ENCODE measurements at regions not wholly inside any gene's neighbourhood (a gene's known extent, or its start where the extent isn't known, plus 50 kb on each side); places are given as distances from the start of the nearest gene placed in this dataset.
"Not testable (repeated sequence)": the region's sequence is repeated elsewhere in the genome, so short reads cannot be mapped to it uniquely, and the experiment has no call there.

- no peak for DNase-seq (ENCODE audit: low read depth in 2 of 2)
Observed at GRCh38 chr12:46518729-46519128, 146.2 kb upstream of the SLC38A2 start.

GRCh38 chr12:46518169-46518568, 145.6 kb upstream of the SLC38A2 start:
- no peak for DNase-seq (ENCODE audit: low read depth in 2 of 2)

GRCh38 chr12:46517579-46517962, 145.0 kb upstream of the SLC38A2 start:
- no peak for DNase-seq (ENCODE audit: low read depth in 2 of 2)

GRCh38 chr12:46516933-46517578, 144.5 kb upstream of the SLC38A2 start:
- DNase-seq (ENCODE audit: low read depth in 2 of 2): no peak

- DNase-seq (ENCODE audit: low read depth in 2 of 2): no peak
Observed at GRCh38 chr12:46516238-46516932, 143.8 kb upstream of the SLC38A2 start.

GRCh38 chr12:46515829-46516228, 143.3 kb upstream of the SLC38A2 start:
- DNase-seq (ENCODE audit: low read depth in 2 of 2): no peak

- DNase-seq (ENCODE audit: low read depth in 2 of 2): no peak
Observed at GRCh38 chr12:46514886-46515285, 142.3 kb upstream of the SLC38A2 start.

- DNase-seq (ENCODE audit: low read depth in 2 of 2): not testable (repeated sequence)
Observed at GRCh38 chr12:46510257-46510656, 137.7 kb upstream of the SLC38A2 start.

- DNase-seq (ENCODE audit: low read depth in 2 of 2): no peak
Observed at GRCh38 chr12:46509135-46509534, 136.6 kb upstream of the SLC38A2 start.

- no peak for DNase-seq (ENCODE audit: low read depth in 2 of 2)
Observed at GRCh38 chr12:46508651-46509050, 136.1 kb upstream of the SLC38A2 start.

GRCh38 chr12:46507766-46508165, 135.2 kb upstream of the SLC38A2 start:
- DNase-seq (ENCODE audit: low read depth in 2 of 2): no peak

- no peak for DNase-seq (ENCODE audit: low read depth in 2 of 2)
Observed at GRCh38 chr12:46506961-46507360, 134.4 kb upstream of the SLC38A2 start.

GRCh38 chr12:46506198-46506597, 133.6 kb upstream of the SLC38A2 start:
- DNase-seq (ENCODE audit: low read depth in 2 of 2): no peak

GRCh38 chr12:46504494-46504893, 131.9 kb upstream of the SLC38A2 start:
- no peak for DNase-seq (ENCODE audit: low read depth in 2 of 2)

- no peak for DNase-seq (ENCODE audit: low read depth in 2 of 2)
Observed at GRCh38 chr12:46503637-46504175, 131.1 kb upstream of the SLC38A2 start.

- no peak for DNase-seq (ENCODE audit: low read depth in 2 of 2)
Observed at GRCh38 chr12:46500673-46501072, 128.1 kb upstream of the SLC38A2 start.

- DNase-seq (ENCODE audit: low read depth in 2 of 2): no peak
Observed at GRCh38 chr12:46499901-46500300, 127.3 kb upstream of the SLC38A2 start.

- no peak for DNase-seq (ENCODE audit: low read depth in 2 of 2)
Observed at GRCh38 chr12:46499226-46499625, 126.7 kb upstream of the SLC38A2 start.

- DNase-seq (ENCODE audit: low read depth in 2 of 2): no peak
Observed at GRCh38 chr12:46497739-46498138, 125.2 kb upstream of the SLC38A2 start.

- DNase-seq (ENCODE audit: low read depth in 2 of 2): no peak
Observed at GRCh38 chr12:46494424-46494823, 121.9 kb upstream of the SLC38A2 start.

GRCh38 chr12:46493834-46494181, 121.2 kb upstream of the SLC38A2 start:
- DNase-seq (ENCODE audit: low read depth in 2 of 2): no peak

GRCh38 chr12:46493150-46493833, 120.7 kb upstream of the SLC38A2 start:
- DNase-seq (ENCODE audit: low read depth in 2 of 2): no peak
